ENCODE measurements at regions not wholly inside any gene's neighbourhood (a gene's known extent, or its start where the extent isn't known, plus 50 kb on each side); places are given as distances from the start of the nearest gene placed in this dataset.
"Not testable (repeated sequence)": the region's sequence is repeated elsewhere in the genome, so short reads cannot be mapped to it uniquely, and the experiment has no call there.

DNA sequence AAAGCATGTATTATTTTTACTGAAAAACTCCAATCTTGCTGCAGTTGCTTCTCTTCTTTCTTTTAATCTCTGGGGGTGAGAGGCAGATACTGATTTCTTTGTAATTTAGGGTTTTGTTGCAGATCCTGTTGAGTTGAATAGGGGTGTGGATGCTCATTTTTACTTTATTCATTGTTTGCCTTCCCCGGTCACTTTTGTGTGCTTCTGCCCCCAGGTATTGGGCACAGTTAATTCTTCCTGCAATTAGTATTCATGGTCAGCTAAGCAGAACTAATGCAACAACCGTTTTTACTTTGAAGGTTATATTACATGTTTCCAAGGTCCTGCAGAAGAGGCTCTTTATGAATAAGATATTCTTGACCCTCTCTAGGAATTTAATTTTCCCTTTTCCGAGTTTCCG is 96.4 kb downstream of the BUB3 start:
- TF ChIP-seq, protein P1, sequence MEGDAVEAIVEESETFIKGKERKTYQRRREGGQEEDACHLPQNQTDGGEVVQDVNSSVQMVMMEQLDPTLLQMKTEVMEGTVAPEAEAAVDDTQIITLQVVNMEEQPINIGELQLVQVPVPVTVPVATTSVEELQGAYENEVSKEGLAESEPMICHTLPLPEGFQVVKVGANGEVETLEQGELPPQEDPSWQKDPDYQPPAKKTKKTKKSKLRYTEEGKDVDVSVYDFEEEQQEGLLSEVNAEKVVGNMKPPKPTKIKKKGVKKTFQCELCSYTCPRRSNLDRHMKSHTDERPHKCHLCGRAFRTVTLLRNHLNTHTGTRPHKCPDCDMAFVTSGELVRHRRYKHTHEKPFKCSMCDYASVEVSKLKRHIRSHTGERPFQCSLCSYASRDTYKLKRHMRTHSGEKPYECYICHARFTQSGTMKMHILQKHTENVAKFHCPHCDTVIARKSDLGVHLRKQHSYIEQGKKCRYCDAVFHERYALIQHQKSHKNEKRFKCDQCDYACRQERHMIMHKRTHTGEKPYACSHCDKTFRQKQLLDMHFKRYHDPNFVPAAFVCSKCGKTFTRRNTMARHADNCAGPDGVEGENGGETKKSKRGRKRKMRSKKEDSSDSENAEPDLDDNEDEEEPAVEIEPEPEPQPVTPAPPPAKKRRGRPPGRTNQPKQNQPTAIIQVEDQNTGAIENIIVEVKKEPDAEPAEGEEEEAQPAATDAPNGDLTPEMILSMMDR (IDR thresholded peaks at IDR 0.05; ENCODE audit: low read depth, low read length, missing control alignments) = no peak
- H3K27ac ChIP-seq = no peak overlapping the region
- H3K4me3 ChIP-seq (ENCODE audit: low read depth, low read length) = no peak overlapping the region
- in situ Hi-C loops (cut with HindIII; ENCODE audit: low pct_ligation_motif_present, low sequenced_read_pairs) = no loop called here
- DNase-seq = no peak
- H3K27me3 ChIP-seq (replicated peaks) = no peaks in the 10 kb centered on the region
- H3K36me3 ChIP-seq (replicated peaks) = no peaks in the 10 kb centered on the region

DNA sequence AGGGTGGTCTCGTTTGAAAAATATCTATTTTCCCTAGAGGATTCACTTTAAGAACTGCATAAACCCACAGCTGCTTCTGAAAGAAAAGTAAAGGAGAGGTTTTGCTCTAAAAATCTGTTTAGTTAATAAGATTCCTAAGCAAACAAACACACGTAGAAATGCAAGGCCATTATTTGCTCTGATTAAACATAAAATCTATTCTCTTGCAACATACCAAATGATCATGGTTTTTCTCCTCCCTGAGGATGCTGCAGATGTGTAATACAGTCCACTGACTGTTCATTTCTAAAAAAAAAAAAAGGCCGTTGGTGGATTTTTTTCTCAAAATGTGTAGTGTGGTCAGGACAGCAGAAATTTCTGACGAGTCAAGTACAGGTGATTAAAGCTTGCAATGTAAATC is 98.6 kb downstream of the BUB3 start:
- no peak overlapping the region for H3K4me3 ChIP-seq (ENCODE audit: low read depth, low read length)
- no peak for DNase-seq
- no peaks in the 10 kb centered on the region for H3K27me3 ChIP-seq (replicated peaks)
- TF ChIP-seq, protein P1 (IDR thresholded peaks at IDR 0.05; ENCODE audit: low read depth, low read length, missing control alignments) = no peak
- H3K27ac ChIP-seq = no peak overlapping the region
- no peaks in the 10 kb centered on the region for H3K36me3 ChIP-seq (replicated peaks)
- in situ Hi-C loops (cut with HindIII; ENCODE audit: low pct_ligation_motif_present, low sequenced_read_pairs) = no loop called here

DNA sequence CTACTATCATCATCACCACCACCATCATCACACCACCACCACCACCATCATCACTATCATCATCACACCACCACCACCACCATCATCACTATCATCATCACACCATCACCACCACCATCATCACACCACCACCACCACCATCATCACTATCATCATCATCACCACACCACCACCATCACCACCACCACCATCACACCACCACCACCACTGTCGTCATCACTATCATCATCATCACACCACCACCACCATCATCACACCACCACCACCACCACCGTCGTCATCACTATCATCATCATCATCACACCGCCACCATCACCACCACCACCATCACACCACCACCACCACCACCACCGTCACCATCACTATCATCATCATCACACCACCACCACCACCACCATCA is 100.1 kb downstream of the BUB3 start:
- H3K4me3 ChIP-seq (ENCODE audit: low read depth, low read length); DNase-seq; H3K36me3 ChIP-seq (replicated peaks); H3K27me3 ChIP-seq (replicated peaks); H3K27ac ChIP-seq; in situ Hi-C loops (cut with HindIII; ENCODE audit: low pct_ligation_motif_present, low sequenced_read_pairs): not testable (repeated sequence)

DNA sequence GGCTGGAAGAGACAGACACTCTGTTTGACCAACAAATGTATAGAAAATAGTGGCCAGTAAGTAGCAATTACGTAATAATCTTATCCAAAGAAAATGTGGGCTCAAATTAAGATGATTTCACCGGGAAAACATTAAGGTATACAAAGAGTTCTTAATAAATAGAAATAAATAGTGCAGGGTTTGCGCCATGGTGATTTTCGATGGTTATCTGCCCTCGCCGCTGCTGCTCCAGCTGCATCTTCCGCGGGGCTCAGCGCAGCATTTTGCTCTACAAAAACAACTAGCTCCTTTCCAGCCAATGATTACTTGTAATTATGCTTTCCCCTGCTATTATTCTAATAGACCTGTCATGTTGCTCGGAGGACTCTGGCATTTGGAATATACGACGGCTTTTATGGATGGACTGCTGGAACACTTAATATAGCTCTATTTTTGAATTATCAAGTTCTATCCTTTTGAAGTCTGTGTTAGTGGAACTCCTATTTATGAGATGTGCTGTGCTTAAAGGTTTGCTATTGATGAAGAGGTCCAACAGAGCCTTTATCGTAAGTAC is 103.8 kb downstream of the BUB3 start:
- no peak overlapping the region for H3K27ac ChIP-seq
- in situ Hi-C loops (cut with HindIII; ENCODE audit: low pct_ligation_motif_present, low sequenced_read_pairs) = no loop called here
- no peaks in the 10 kb centered on the region for H3K27me3 ChIP-seq (replicated peaks)
- no peak for DNase-seq
- TF ChIP-seq, protein P1 (IDR thresholded peaks at IDR 0.05; ENCODE audit: low read depth, low read length, missing control alignments) = no peak
- no peak overlapping the region for H3K4me3 ChIP-seq (ENCODE audit: low read depth, low read length)
- H3K36me3 ChIP-seq (replicated peaks) = no peaks in the 10 kb centered on the region

DNA sequence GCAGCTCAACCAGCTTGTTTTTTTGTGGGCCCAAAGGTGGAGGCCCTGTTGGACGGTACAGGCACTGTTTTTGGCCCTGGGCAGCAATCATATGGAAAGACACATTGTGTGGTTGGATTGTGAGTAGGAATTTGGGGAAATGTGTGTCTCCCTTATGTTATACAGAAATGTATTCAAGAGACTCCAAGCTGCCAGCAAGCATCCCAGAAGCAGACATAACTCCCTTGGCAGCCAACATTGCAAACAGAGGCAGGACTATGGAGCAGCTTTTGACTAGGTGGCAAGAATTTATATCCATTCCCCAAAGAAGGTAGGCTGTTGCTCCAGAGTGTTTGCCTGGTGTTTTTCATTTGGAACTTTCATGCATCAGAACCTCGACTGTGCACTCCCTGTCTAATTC is 104.9 kb downstream of the BUB3 start:
- no peak for DNase-seq
- Histone ChIP-seq H3K36me3 (replicated peaks) (no peaks in the 10 kb centered on the region), H3K4me3 (ENCODE audit: low read depth, low read length) (no peak overlapping the region), H3K27me3 (replicated peaks) (no peaks in the 10 kb centered on the region), H3K27ac (no peak overlapping the region)
- in situ Hi-C loops (cut with HindIII; ENCODE audit: low pct_ligation_motif_present, low sequenced_read_pairs) = no loop called here
- TF ChIP-seq, protein P1 (IDR thresholded peaks at IDR 0.05; ENCODE audit: low read depth, low read length, missing control alignments) = no peak

DNA sequence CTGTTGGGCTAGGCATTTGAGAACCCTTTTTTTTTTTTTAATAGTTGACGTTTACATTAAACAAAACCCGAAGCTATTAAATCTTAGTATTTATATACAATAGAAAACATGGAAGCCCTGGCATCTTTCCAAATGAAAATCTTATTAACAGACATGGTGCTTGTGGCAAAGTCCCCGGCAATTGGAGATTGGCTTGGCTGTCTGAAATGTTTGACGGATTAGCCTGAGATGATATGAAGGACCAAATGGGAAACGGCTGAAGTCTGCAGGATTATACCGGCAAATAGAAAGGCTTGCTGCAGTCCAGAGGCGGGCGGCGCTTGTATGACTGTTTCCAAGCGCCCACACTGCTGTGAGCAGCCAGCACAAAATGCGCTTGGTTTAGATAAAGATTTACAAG is 105.6 kb downstream of the BUB3 start:
- H3K4me3 ChIP-seq (ENCODE audit: low read depth, low read length) = no peak overlapping the region
- in situ Hi-C loops (cut with HindIII; ENCODE audit: low pct_ligation_motif_present, low sequenced_read_pairs) = no loop called here
- TF ChIP-seq, protein P1 (IDR thresholded peaks at IDR 0.05; ENCODE audit: low read depth, low read length, missing control alignments) = no peak
- H3K27ac ChIP-seq = no peak overlapping the region
- H3K27me3 ChIP-seq (replicated peaks) = no peaks in the 10 kb centered on the region
- DNase-seq = no peak
- no peaks in the 10 kb centered on the region for H3K36me3 ChIP-seq (replicated peaks)

Measured in brain microvascular endothelial cell (primary cell).